PC-3 (cell line): ENCODE measurements at regions not wholly inside any gene's neighbourhood (a gene's known extent, or its start where the extent isn't known, plus 50 kb on each side); places are given as distances from the start of the nearest gene placed in this dataset.
A peak's percentile ranks its signal among the peaks of the same experiment; 100 is the strongest.

Experiments used
- ATAC-seq: fragments of 200-7000 bp; cut with Tn5 transposase; 2 replicates; pipeline ENCODE4 v1.9.1; 2020; ENCODE audit warnings: mild to moderate bottlenecking, moderate library complexity
- BruUV-seq: library from RNA; stranded (reverse); fragments of 400-500 nt; replicated peaks from 2 replicates; lab custom pipeline; 2021; lab: Mats Ljungman, UMichigan
- CTCF ChIA-PET: fragments of 300-600 bp; sonication (Branson Sonifier 250); formaldehyde crosslinking; loops from one replicate; lab custom pipeline; 2022; ENCODE audit warnings: antibody characterized with exemption; lab: Charles Lee
- POLR2A ChIA-PET: fragments of 300-600 bp; sonication (Branson Sonifier 250); formaldehyde crosslinking; loops from one replicate; lab custom pipeline; 2022; ENCODE audit warnings: antibody characterized with exemption; ENCODE audit not compliant: unreplicated experiment; lab: Charles Lee
- DNase-seq: peaks from one replicate; pipeline ENCODE4 v3.0.0-alpha.2; 2015
- H2AFZ ChIP-seq: fragments of 300-600 bp; sonication (generic); 2 replicates; pipeline ENCODE4 v1.6.0; 2016; ENCODE audit warnings: antibody characterized with exemption, low read length
- H3F3A ChIP-seq: fragments of 300-600 bp; sonication (generic); one replicate; pipeline ENCODE4 v1.6.0; 2017; ENCODE audit warnings: antibody characterized with exemption, low read length, control low read depth, mild to moderate bottlenecking; ENCODE audit not compliant: unreplicated experiment
- H3K27ac ChIP-seq: fragments of 300-600 bp; sonication (generic); 2 replicates; pipeline ENCODE4 v1.5.1; 2016; ENCODE audit warnings: mild to moderate bottlenecking, low read length
- H3K27me3 ChIP-seq: fragments of 300-600 bp; sonication (generic); 2 replicates; pipeline ENCODE4 v1.6.1; 2016; ENCODE audit warnings: low read length, mixed read lengths
- H3K36me3 ChIP-seq: fragments of 300-600 bp; sonication (generic); 2 replicates; pipeline ENCODE4 v1.6.1; 2016; ENCODE audit warnings: low read depth, mixed run types, low read length, mixed read lengths
- H3K4me1 ChIP-seq: fragments of 300-600 bp; sonication (generic); 2 replicates; pipeline ENCODE4 v1.5.1; 2016; ENCODE audit warnings: low read length; ENCODE audit not compliant: insufficient read depth
- H3K4me2 ChIP-seq: fragments of 300-600 bp; sonication (generic); 2 replicates; pipeline ENCODE4 v1.6.0; 2016; ENCODE audit warnings: low read length
- H3K4me3 ChIP-seq: fragments of 300-600 bp; sonication (generic); 2 replicates; pipeline ENCODE4 v1.5.1; 2016; ENCODE audit warnings: mild to moderate bottlenecking, low read length, mixed read lengths
- H3K79me2 ChIP-seq: fragments of 300-600 bp; sonication (generic); 2 replicates; pipeline ENCODE4 v1.6.1; 2017; ENCODE audit warnings: low read length, mixed read lengths
- H3K9ac ChIP-seq: fragments of 300-600 bp; sonication (generic); 2 replicates; pipeline ENCODE4 v1.6.0; 2016; ENCODE audit warnings: mild to moderate bottlenecking, low read length
- H3K9me2 ChIP-seq: fragments of 300-600 bp; sonication (generic); replicated peaks from 2 replicates; pipeline ENCODE4 v1.6.1; 2016; ENCODE audit warnings: mixed run types, low read length, mixed read lengths
- H3K9me3 ChIP-seq: fragments of 300-600 bp; sonication (generic); 2 replicates; pipeline ENCODE4 v1.6.1; 2016; ENCODE audit warnings: low read length, mixed read lengths
- H4K20me1 ChIP-seq: fragments of 300-600 bp; sonication (generic); 2 replicates; pipeline ENCODE4 v1.6.1; 2016; ENCODE audit warnings: low read length, mixed read lengths
- CTCF ChIP-seq: fragments of 300-600 bp; sonication (generic); conservative IDR thresholded peaks from 2 replicates; pipeline ENCODE4 v1.5.1; 2017; ENCODE audit warnings: antibody characterized with exemption, low read depth, mild to moderate bottlenecking, low read length
- EZH2 ChIP-seq: fragments of 300-600 bp; sonication (generic); IDR thresholded peaks from one replicate; pipeline ENCODE4 v1.6.1; 2017; ENCODE audit warnings: antibody characterized with exemption, mild to moderate bottlenecking, low read length; ENCODE audit not compliant: unreplicated experiment
- EZH2phosphoT487 ChIP-seq: fragments of 300-600 bp; sonication (generic); IDR thresholded peaks from 2 replicates; pipeline ENCODE4 v1.6.1; 2018; ENCODE audit warnings: mild to moderate bottlenecking, antibody characterized with exemption, low read length, borderline replicate concordance
- intact Hi-C: fragments of 100-400 bp; cut with micrococcal nuclease; formaldehyde crosslinking; loops from 2 replicates; pipeline ENCODE4 v1.9.0; 2023

GRCh38 chr2:142599504-142599903 lies 278.0 kb upstream of the KYNU start:
- intact Hi-C loops: loop anchor here (5.0 to 10.0 kb wide), 3 partner anchors 175 to 1042 kb away; no protein-coding TSS in a partner anchor
- CTCF ChIA-PET: no interaction called here
- peak; percentile 30; the same call in 1 of the 2 replicates for ATAC-seq

GRCh38 chr2:142598846-142599245 lies 278.6 kb upstream of the KYNU start:
- TF ChIP-seq EZH2 (no peak), CTCF (no peak), EZH2phosphoT487 (no peak)
- ChIA-PET CTCF (no interaction called here), POLR2A (no interaction called here)
- no peak overlapping the region for H3K4me3 ChIP-seq
- H4K20me1 ChIP-seq: no peaks in the 10 kb centered on the region
- BruUV-seq: no TSS peak
- intact Hi-C loops: loop anchor here (5.0 to 10.0 kb wide), 3 partner anchors 174 to 1042 kb away; no protein-coding TSS in a partner anchor
- no peaks in the 10 kb centered on the region for H3K79me2 ChIP-seq
- H3F3A ChIP-seq: no peaks in the 10 kb centered on the region
- H3K4me2 ChIP-seq: no peak overlapping the region
- DNase-seq: peak; percentile 48
- H3K4me1 ChIP-seq: peaks cover 48% of the 10 kb centered on the region
- no peaks in the 10 kb centered on the region for H3K36me3 ChIP-seq
- no peaks in the 10 kb centered on the region for H3K9me3 ChIP-seq
- no peaks in the 10 kb centered on the region for H3K9me2 ChIP-seq
- no peak overlapping the region for H2AFZ ChIP-seq
- ATAC-seq: no peak
- H3K9ac ChIP-seq: no peak overlapping the region
- no peak overlapping the region for H3K27ac ChIP-seq
- H3K27me3 ChIP-seq: no peaks in the 10 kb centered on the region

More at GRCh38 chr2:142599504-142599903, 278.0 kb upstream of the KYNU start:
- no peaks in the 10 kb centered on the region for H3K79me2 ChIP-seq
- H4K20me1 ChIP-seq: no peaks in the 10 kb centered on the region
- peak overlapping the region; percentile 29; the same call in 1 of the 2 replicates for H3K4me2 ChIP-seq
- H3K9me3 ChIP-seq: no peaks in the 10 kb centered on the region
- no peaks in the 10 kb centered on the region for H3K36me3 ChIP-seq
- H2AFZ ChIP-seq: no peak overlapping the region
- no TSS peak for BruUV-seq
- POLR2A ChIA-PET: no interaction called here
- no peak overlapping the region for H3K4me3 ChIP-seq
- peaks cover 48% of the 10 kb centered on the region for H3K4me1 ChIP-seq
- H3K27ac ChIP-seq: no peak overlapping the region
- H3F3A ChIP-seq: no peaks in the 10 kb centered on the region
- DNase-seq: peak; percentile 53
- TF ChIP-seq EZH2: no peak
- no peak for TF ChIP-seq CTCF
- H3K9me2 ChIP-seq: no peaks in the 10 kb centered on the region
- no peak overlapping the region for H3K9ac ChIP-seq
- no peaks in the 10 kb centered on the region for H3K27me3 ChIP-seq

GRCh38 chr2:142596334-142597088 lies 281.0 kb upstream of the KYNU start:
- Histone ChIP-seq H3K9me2 (no peaks in the 10 kb centered on the region), H4K20me1 (no peaks in the 10 kb centered on the region), H3K4me3 (no peak overlapping the region), H3K79me2 (no peaks in the 10 kb centered on the region), H3F3A (no peaks in the 10 kb centered on the region), H3K27me3 (no peaks in the 10 kb centered on the region), H3K9me3 (no peaks in the 10 kb centered on the region), H3K36me3 (no peaks in the 10 kb centered on the region), H3K9ac (no peak overlapping the region), H3K27ac (peak overlapping the region; percentile 42), H3K4me2 (peak overlapping the region; percentile 33), H2AFZ (no peak overlapping the region), H3K4me1 (peaks cover 48% of the 10 kb centered on the region)
- DNase-seq (peak; percentile 90), ATAC-seq (peak; percentile 82)
- intact Hi-C loops: loop anchor here (1.0 to 10.0 kb wide), 4 partner anchors 172 to 1039 kb away; no protein-coding TSS in a partner anchor
- ChIA-PET POLR2A (interaction anchor here (0.6 kb wide), 1 partner anchor 16 kb away, joined by 3 read pairs; no protein-coding TSS in a partner anchor), CTCF (interaction anchor here (0.6 to 0.7 kb wide), 3 partner anchors 395 to 1541 kb away, joined by 3 to 17 read pairs (median 7); no protein-coding TSS in a partner anchor)
- BruUV-seq: no TSS peak
- TF ChIP-seq EZH2phosphoT487: no peak
- no peak for TF ChIP-seq CTCF
- no peak for TF ChIP-seq EZH2
